Breast epithelium (tissue), 3 donors: ENCODE measurements at regions not wholly inside any gene's neighbourhood (a gene's known extent, or its start where the extent isn't known, plus 50 kb on each side); places are given as distances from the start of the nearest gene placed in this dataset.

Experiments
- POLR2A ChIP-seq: fragments of 450-650 bp; IDR thresholded peaks from one replicate; pipeline ENCODE4 v1.6.1; 2016; ENCODE audit warnings: antibody characterized with exemption, mild to moderate bottlenecking, moderate library complexity
- TF ChIP-seq, protein P1 (sequence below), 3 donors: fragments of 450-650 bp; IDR thresholded peaks; one replicate each; pipeline ENCODE4 v1.5.1; 2016 to 2017; ENCODE audit warnings: antibody characterized with exemption in 3 of 3, mild to moderate bottlenecking in 3 of 3, moderate library complexity in 3 of 3

DNA sequence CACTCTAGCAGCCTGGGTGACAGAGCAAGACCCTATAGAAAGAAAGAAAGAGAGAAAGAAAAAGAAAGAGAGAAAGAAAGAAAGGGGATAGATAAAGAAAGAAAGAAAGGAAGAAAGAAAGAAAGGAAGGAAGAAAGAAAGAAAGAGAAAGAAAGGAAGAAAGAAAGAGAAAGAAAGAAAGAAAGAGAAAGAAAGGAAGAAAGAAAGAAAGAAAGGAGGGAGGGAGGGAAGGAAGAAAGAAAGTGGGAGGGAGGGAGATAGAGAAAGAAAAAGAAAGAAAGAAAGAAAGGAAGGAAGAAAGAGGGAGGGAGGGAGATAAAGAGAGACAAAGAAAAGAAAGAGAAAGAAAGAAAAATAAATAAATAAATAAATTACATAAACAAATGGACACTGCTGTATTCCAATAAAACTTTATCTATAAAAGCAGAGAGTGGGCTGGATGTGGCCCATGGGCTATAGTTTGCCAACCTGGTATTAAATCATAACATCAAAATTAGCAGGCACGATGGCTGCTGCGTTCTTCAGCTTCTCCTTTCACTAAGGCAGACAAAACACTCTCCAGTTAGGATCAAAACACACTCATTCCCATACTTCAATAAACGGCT, 165.0 kb downstream of the ZNF674 start:
- TF ChIP-seq, protein P1, sequence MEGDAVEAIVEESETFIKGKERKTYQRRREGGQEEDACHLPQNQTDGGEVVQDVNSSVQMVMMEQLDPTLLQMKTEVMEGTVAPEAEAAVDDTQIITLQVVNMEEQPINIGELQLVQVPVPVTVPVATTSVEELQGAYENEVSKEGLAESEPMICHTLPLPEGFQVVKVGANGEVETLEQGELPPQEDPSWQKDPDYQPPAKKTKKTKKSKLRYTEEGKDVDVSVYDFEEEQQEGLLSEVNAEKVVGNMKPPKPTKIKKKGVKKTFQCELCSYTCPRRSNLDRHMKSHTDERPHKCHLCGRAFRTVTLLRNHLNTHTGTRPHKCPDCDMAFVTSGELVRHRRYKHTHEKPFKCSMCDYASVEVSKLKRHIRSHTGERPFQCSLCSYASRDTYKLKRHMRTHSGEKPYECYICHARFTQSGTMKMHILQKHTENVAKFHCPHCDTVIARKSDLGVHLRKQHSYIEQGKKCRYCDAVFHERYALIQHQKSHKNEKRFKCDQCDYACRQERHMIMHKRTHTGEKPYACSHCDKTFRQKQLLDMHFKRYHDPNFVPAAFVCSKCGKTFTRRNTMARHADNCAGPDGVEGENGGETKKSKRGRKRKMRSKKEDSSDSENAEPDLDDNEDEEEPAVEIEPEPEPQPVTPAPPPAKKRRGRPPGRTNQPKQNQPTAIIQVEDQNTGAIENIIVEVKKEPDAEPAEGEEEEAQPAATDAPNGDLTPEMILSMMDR (IDR thresholded peaks at IDR 0.05) = no peak
- TF ChIP-seq POLR2A = no peak
